ENCODE measurements at regions not wholly inside any gene's neighbourhood (a gene's known extent, or its start where the extent isn't known, plus 50 kb on each side); places are given as distances from the start of the nearest gene placed in this dataset.

- TF ChIP-seq POLR2A (IDR thresholded peaks at IDR 0.05) (no peak), CTCF (IDR thresholded peaks at IDR 0.05) (no peak), EP300 (IDR thresholded peaks at IDR 0.05; ENCODE audit: low read depth) (no peak)
Measured at GRCh38 chr6:23611776-23612381, 514.1 kb upstream of the NRSN1 start.

Measured in transverse colon (tissue), 3 donors.